Liver (tissue), 8 donors: ENCODE measurements at regions not wholly inside any gene's neighbourhood (a gene's known extent, or its start where the extent isn't known, plus 50 kb on each side); places are given as distances from the start of the nearest gene placed in this dataset.
A peak's percentile ranks its signal among the peaks of the same experiment; 100 is the strongest.

ENCODE experiments used
- DNase-seq: peaks from one replicate; pipeline ENCODE4 v3.0.0-alpha.2; 2017; ENCODE audit warnings: low spot score
- H3K27ac ChIP-seq, 2 donors: one replicate each; pipeline ENCODE4 v1.7.0; 2013; ENCODE audit warnings: inconsistent platforms in 2 of 2, low read length in 2 of 2, control low read depth in 1 of 2, low read depth in 1 of 2, mild to moderate bottlenecking in 1 of 2
- H3K27me3 ChIP-seq, 4 donors: one replicate each; pipeline versions ENCODE4 v1.6.1 to v1.7.0; 2013; ENCODE audit warnings: low read length in 3 of 4, inconsistent platforms in 1 of 4, mild to moderate bottlenecking in 1 of 4, moderate library complexity in 1 of 4; ENCODE audit not compliant: control insufficient read depth in 4 of 4, insufficient read depth in 4 of 4
- H3K36me3 ChIP-seq, 4 donors: one replicate each; pipeline versions ENCODE4 v1.6.1 to v1.7.0; 2013; ENCODE audit warnings: low read length in 3 of 4, mild to moderate bottlenecking in 3 of 4, low read depth in 1 of 4, moderate library complexity in 1 of 4; ENCODE audit not compliant: control insufficient read depth in 4 of 4, insufficient read depth in 3 of 4
- H3K4me1 ChIP-seq, 4 donors: one replicate each; pipeline versions ENCODE4 v1.6.1 to v1.7.0; 2013; ENCODE audit warnings: low read length in 3 of 4, mild to moderate bottlenecking in 3 of 4, moderate library complexity in 1 of 4; ENCODE audit not compliant: control insufficient read depth in 4 of 4, insufficient read depth in 4 of 4
- H3K4me3 ChIP-seq, 3 donors: one replicate each; pipeline versions ENCODE4 v1.6.1 to v1.7.0; 2013; ENCODE audit warnings: low read length in 3 of 3, control low read depth in 1 of 3, low read depth in 1 of 3, mild to moderate bottlenecking in 1 of 3
- H3K9ac ChIP-seq, 2 donors: one replicate each; pipeline ENCODE4 v1.7.0; 2013; ENCODE audit warnings: low read length in 2 of 2, mild to moderate bottlenecking in 2 of 2, moderate library complexity in 2 of 2, control low read depth in 1 of 2, low read depth in 1 of 2
- H3K9me3 ChIP-seq, 4 donors: one replicate each; pipeline versions ENCODE4 v1.6.1 to v1.7.0; 2013; ENCODE audit warnings: low read length in 3 of 4; ENCODE audit not compliant: control insufficient read depth in 4 of 4
- EGR1 ChIP-seq, 2 donors: IDR thresholded peaks; 2 replicates each; pipeline ENCODE4 v1.6.1; 2016 to 2018; ENCODE audit warnings: antibody characterized with exemption in 2 of 2, low read depth in 2 of 2
- FOXA1 ChIP-seq: IDR thresholded peaks from 2 replicates; pipeline ENCODE4 v1.6.1; 2016; ENCODE audit warnings: antibody characterized with exemption
- FOXA2 ChIP-seq: IDR thresholded peaks from 2 replicates; pipeline ENCODE4 v1.6.1; 2016; ENCODE audit warnings: antibody characterized with exemption
- GABPA ChIP-seq, 2 donors: IDR thresholded peaks in 1 of 2; conservative IDR thresholded peaks in 1 of 2; 2 replicates each; pipeline ENCODE4 v1.6.1; 2016; ENCODE audit warnings: antibody characterized with exemption in 2 of 2, mild to moderate bottlenecking in 1 of 2, moderate library complexity in 1 of 2
- HNF4A ChIP-seq, 2 donors: conservative IDR thresholded peaks; 2 replicates each; pipeline ENCODE4 v1.6.1; 2016; ENCODE audit warnings: antibody characterized with exemption in 2 of 2, mild to moderate bottlenecking in 2 of 2
- HNF4G ChIP-seq: IDR thresholded peaks from 2 replicates; pipeline ENCODE4 v1.6.1; 2016; ENCODE audit warnings: antibody characterized with exemption
- JUND ChIP-seq, 2 donors: IDR thresholded peaks; 2 replicates each; pipeline ENCODE4 v1.6.1; 2016; ENCODE audit warnings: antibody characterized with exemption in 2 of 2
- NR2F2 ChIP-seq: IDR thresholded peaks from 2 replicates; pipeline ENCODE4 v1.6.1; 2016; ENCODE audit warnings: antibody characterized with exemption
- RAD21 ChIP-seq, 2 donors: IDR thresholded peaks; 2 replicates each; pipeline ENCODE4 v1.6.1; 2016; ENCODE audit warnings: antibody characterized with exemption in 2 of 2, mild to moderate bottlenecking in 2 of 2
- RXRA ChIP-seq, 2 donors: IDR thresholded peaks; 2 replicates each; pipeline ENCODE4 v1.6.1; 2017 to 2018; ENCODE audit warnings: antibody characterized with exemption in 2 of 2, mild to moderate bottlenecking in 1 of 2
- SP1 ChIP-seq: IDR thresholded peaks from 2 replicates; pipeline ENCODE4 v1.6.1; 2018; ENCODE audit warnings: antibody characterized with exemption, mild to moderate bottlenecking
- TAF1 ChIP-seq: conservative IDR thresholded peaks from 2 replicates; pipeline ENCODE4 v1.6.1; 2016; ENCODE audit warnings: antibody characterized with exemption, mild to moderate bottlenecking
- YY1 ChIP-seq: IDR thresholded peaks from 2 replicates; pipeline ENCODE4 v1.6.1; 2016; ENCODE audit warnings: antibody characterized with exemption, mild to moderate bottlenecking
- WGBS: extraction: QIAGEN DNeasy Blood & Tissue Kit; methylation state at CpG from one replicate; pipeline ENCODE4 v1.1.7; 2013; 5-methylcytosine and 5-hydroxymethylcytosine counted together
- TF ChIP-seq, protein P1 (sequence below): IDR thresholded peaks from 2 replicates; pipeline ENCODE4 v1.6.1; 2016; ENCODE audit warnings: antibody characterized with exemption
- TF ChIP-seq, protein P2 (sequence below): IDR thresholded peaks from 2 replicates; pipeline ENCODE4 v1.6.1; 2016; ENCODE audit warnings: antibody characterized with exemption
- TF ChIP-seq, protein P3 (sequence below): IDR thresholded peaks from 2 replicates; pipeline ENCODE4 v1.6.1; 2016; ENCODE audit warnings: antibody characterized with exemption, mild to moderate bottlenecking
- TF ChIP-seq, protein P4 (sequence below): IDR thresholded peaks from 2 replicates; pipeline ENCODE4 v1.6.1; 2016; ENCODE audit warnings: antibody characterized with exemption
- TF ChIP-seq, protein P5 (sequence below): fragments of 150-350 bp; IDR thresholded peaks from 2 replicates; pipeline ENCODE4 v1.5.1; 2017; ENCODE audit warnings: improper control_type of control experiment, low read depth, low read length; ENCODE audit not compliant: missing input control
- donor health status: healthy.
- donor health status: healthy.
- donor health status: healthy.
- donor health status: healthy.
- donor health status: healthy.

DNA sequence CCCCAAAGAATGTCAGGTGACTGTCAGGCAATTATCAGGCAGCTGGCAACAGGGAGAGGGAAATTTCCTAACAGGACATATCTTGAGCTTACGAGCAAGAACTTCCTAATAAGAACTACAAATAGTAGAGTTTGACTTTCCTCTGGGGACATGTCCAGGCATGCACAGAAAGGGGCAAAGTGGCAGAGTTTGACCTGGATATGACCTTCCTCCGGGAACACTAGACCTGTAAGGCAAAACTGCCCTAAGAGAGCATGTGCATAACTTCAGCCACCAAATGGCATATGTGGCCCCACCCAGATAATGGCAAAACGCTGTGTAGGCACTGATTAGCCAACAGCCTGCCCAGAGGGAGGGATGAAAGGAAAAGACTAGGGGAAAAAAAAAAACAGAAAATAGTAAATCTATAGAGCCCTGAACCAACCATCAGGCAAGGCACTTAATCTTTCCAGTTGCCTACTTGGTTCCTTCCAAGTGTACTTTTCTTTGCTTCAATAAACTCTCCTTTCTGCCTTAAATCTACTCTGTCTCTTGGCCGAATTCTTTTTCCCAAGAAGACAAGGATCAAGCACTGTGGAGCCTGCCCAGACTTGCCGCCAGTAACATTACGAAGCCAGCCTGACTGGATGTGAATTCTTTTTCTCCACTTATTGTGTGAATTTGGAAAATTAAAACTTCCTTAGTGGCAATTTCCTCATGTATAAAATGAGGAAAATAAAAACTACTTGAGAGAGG, 164.1 kb downstream of the SPTSSA start:
- H3K9me3 ChIP-seq = no peaks in the 10 kb centered on the region
- H3K4me1 ChIP-seq = no peaks in the 10 kb centered on the region
- TF ChIP-seq HNF4A (conservative IDR thresholded peaks at IDR 0.05) (peak in 1 of 2 donors; percentile 8), HNF4G (no peak), RXRA (IDR thresholded peaks at IDR 0.05) (peak in 1 of 2 donors; percentile 29)
- TF ChIP-seq, protein P1, sequence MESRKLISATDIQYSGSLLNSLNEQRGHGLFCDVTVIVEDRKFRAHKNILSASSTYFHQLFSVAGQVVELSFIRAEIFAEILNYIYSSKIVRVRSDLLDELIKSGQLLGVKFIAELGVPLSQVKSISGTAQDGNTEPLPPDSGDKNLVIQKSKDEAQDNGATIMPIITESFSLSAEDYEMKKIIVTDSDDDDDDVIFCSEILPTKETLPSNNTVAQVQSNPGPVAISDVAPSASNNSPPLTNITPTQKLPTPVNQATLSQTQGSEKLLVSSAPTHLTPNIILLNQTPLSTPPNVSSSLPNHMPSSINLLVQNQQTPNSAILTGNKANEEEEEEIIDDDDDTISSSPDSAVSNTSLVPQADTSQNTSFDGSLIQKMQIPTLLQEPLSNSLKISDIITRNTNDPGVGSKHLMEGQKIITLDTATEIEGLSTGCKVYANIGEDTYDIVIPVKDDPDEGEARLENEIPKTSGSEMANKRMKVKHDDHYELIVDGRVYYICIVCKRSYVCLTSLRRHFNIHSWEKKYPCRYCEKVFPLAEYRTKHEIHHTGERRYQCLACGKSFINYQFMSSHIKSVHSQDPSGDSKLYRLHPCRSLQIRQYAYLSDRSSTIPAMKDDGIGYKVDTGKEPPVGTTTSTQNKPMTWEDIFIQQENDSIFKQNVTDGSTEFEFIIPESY = no peak
- no peak overlapping the region for H3K27ac ChIP-seq
- no peak for DNase-seq
- H3K27me3 ChIP-seq = no peaks in the 10 kb centered on the region
- no peak overlapping the region for H3K4me3 ChIP-seq
- H3K9ac ChIP-seq = no peak overlapping the region
- 56% methylated on average over 6 of the region's 6 CpGs for WGBS
- no peaks in the 10 kb centered on the region for H3K36me3 ChIP-seq

GRCh38 chr14:34283590-34283989, 178.4 kb downstream of the SPTSSA start:
- H3K36me3 ChIP-seq = no peaks in the 10 kb centered on the region
- no peak overlapping the region for H3K27ac ChIP-seq
- no peak for TF ChIP-seq RAD21 (IDR thresholded peaks at IDR 0.05)
- TF ChIP-seq, protein P1 = no peak
- TF ChIP-seq, protein P2, sequence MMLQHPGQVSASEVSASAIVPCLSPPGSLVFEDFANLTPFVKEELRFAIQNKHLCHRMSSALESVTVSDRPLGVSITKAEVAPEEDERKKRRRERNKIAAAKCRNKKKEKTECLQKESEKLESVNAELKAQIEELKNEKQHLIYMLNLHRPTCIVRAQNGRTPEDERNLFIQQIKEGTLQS = no peak
- TF ChIP-seq, protein P3, sequence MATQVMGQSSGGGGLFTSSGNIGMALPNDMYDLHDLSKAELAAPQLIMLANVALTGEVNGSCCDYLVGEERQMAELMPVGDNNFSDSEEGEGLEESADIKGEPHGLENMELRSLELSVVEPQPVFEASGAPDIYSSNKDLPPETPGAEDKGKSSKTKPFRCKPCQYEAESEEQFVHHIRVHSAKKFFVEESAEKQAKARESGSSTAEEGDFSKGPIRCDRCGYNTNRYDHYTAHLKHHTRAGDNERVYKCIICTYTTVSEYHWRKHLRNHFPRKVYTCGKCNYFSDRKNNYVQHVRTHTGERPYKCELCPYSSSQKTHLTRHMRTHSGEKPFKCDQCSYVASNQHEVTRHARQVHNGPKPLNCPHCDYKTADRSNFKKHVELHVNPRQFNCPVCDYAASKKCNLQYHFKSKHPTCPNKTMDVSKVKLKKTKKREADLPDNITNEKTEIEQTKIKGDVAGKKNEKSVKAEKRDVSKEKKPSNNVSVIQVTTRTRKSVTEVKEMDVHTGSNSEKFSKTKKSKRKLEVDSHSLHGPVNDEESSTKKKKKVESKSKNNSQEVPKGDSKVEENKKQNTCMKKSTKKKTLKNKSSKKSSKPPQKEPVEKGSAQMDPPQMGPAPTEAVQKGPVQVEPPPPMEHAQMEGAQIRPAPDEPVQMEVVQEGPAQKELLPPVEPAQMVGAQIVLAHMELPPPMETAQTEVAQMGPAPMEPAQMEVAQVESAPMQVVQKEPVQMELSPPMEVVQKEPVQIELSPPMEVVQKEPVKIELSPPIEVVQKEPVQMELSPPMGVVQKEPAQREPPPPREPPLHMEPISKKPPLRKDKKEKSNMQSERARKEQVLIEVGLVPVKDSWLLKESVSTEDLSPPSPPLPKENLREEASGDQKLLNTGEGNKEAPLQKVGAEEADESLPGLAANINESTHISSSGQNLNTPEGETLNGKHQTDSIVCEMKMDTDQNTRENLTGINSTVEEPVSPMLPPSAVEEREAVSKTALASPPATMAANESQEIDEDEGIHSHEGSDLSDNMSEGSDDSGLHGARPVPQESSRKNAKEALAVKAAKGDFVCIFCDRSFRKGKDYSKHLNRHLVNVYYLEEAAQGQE = no peak
- TF ChIP-seq HNF4G = no peak
- TF ChIP-seq, protein P4, sequence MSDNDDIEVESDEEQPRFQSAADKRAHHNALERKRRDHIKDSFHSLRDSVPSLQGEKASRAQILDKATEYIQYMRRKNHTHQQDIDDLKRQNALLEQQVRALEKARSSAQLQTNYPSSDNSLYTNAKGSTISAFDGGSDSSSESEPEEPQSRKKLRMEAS = no peak
- no peak for TF ChIP-seq EGR1 (IDR thresholded peaks at IDR 0.05; ENCODE audit: low read depth in 2 of 2)
- TF ChIP-seq GABPA (IDR thresholded peaks at IDR 0.05 in 1 of 2, conservative IDR thresholded peaks at IDR 0.05 in 1 of 2) = no peak
- TF ChIP-seq JUND (IDR thresholded peaks at IDR 0.05) = no peak
- no peak for TF ChIP-seq HNF4A (conservative IDR thresholded peaks at IDR 0.05)
- TF ChIP-seq FOXA1 = no peak
- no peak for TF ChIP-seq FOXA2
- no peak for TF ChIP-seq NR2F2
- TF ChIP-seq SP1 = no peak
- no peak for TF ChIP-seq YY1
- TF ChIP-seq, protein P5, sequence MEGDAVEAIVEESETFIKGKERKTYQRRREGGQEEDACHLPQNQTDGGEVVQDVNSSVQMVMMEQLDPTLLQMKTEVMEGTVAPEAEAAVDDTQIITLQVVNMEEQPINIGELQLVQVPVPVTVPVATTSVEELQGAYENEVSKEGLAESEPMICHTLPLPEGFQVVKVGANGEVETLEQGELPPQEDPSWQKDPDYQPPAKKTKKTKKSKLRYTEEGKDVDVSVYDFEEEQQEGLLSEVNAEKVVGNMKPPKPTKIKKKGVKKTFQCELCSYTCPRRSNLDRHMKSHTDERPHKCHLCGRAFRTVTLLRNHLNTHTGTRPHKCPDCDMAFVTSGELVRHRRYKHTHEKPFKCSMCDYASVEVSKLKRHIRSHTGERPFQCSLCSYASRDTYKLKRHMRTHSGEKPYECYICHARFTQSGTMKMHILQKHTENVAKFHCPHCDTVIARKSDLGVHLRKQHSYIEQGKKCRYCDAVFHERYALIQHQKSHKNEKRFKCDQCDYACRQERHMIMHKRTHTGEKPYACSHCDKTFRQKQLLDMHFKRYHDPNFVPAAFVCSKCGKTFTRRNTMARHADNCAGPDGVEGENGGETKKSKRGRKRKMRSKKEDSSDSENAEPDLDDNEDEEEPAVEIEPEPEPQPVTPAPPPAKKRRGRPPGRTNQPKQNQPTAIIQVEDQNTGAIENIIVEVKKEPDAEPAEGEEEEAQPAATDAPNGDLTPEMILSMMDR = no peak
- TF ChIP-seq TAF1 = no peak
- TF ChIP-seq RXRA (IDR thresholded peaks at IDR 0.05) = no peak
- H3K9ac ChIP-seq = no peak overlapping the region
- no peaks in the 10 kb centered on the region for H3K9me3 ChIP-seq
- DNase-seq = no peak
- no peaks in the 10 kb centered on the region for H3K4me1 ChIP-seq
- no peak overlapping the region for H3K4me3 ChIP-seq
- no peaks in the 10 kb centered on the region for H3K27me3 ChIP-seq
